Suprapubic skin (tissue), 4 donors: ENCODE measurements at regions not wholly inside any gene's neighbourhood (a gene's known extent, or its start where the extent isn't known, plus 50 kb on each side); places are given as distances from the start of the nearest gene placed in this dataset.

Experiments used
- DNase-seq, 2 donors: peaks; one replicate each; pipeline ENCODE4 v3.0.0-alpha.2; 2019; ENCODE audit warnings: low spot score in 2 of 2
- H3K27ac ChIP-seq: fragments of 200-600 bp; sonication (generic); one replicate; pipeline ENCODE4 v1.5.1; 2019
- H3K27me3 ChIP-seq: fragments of 200-600 bp; sonication (generic); one replicate; pipeline ENCODE4 v1.5.1; 2019
- H3K36me3 ChIP-seq: fragments of 200-600 bp; sonication (generic); one replicate; pipeline ENCODE4 v1.5.1; 2019
- H3K4me1 ChIP-seq: fragments of 200-600 bp; sonication (generic); one replicate; pipeline ENCODE4 v1.5.1; 2019
- H3K4me3 ChIP-seq: fragments of 200-600 bp; sonication (generic); one replicate; pipeline ENCODE4 v1.5.1; 2019; ENCODE audit warnings: mild to moderate bottlenecking
- H3K9me3 ChIP-seq: fragments of 200-600 bp; sonication (generic); one replicate; pipeline ENCODE4 v1.5.1; 2019
- EP300 ChIP-seq: sonication (generic); formaldehyde crosslinking; IDR thresholded peaks from one replicate; pipeline ENCODE4 v1.6.1; 2017; ENCODE audit warnings: antibody characterized with exemption
- POLR2A ChIP-seq, 2 donors: fragments of 450-650 bp; IDR thresholded peaks; one replicate each; pipeline ENCODE4 v1.6.1; 2017; ENCODE audit warnings: antibody characterized with exemption in 2 of 2, mild to moderate bottlenecking in 2 of 2, moderate library complexity in 2 of 2
- POLR2AphosphoS5 ChIP-seq, 3 donors: sonication (generic); formaldehyde crosslinking; IDR thresholded peaks; one replicate each; pipeline ENCODE4 v1.6.1; 2017; ENCODE audit warnings: antibody characterized with exemption in 3 of 3
- WGBS: methylation state at CpG from one replicate; pipeline ENCODE4 v1.1.5; 2018; 5-methylcytosine and 5-hydroxymethylcytosine counted together
- TF ChIP-seq, protein P1 (sequence below), 2 donors: fragments of 200-600 bp in 1 of 2; fragments of 450-650 bp in 1 of 2; sonication (generic) in 1 of 2; IDR thresholded peaks; one replicate each; pipeline ENCODE4 v1.5.1; 2016 to 2019; ENCODE audit warnings: antibody characterized with exemption in 2 of 2, mild to moderate bottlenecking in 1 of 2, moderate library complexity in 1 of 2

- TF ChIP-seq, protein P1, sequence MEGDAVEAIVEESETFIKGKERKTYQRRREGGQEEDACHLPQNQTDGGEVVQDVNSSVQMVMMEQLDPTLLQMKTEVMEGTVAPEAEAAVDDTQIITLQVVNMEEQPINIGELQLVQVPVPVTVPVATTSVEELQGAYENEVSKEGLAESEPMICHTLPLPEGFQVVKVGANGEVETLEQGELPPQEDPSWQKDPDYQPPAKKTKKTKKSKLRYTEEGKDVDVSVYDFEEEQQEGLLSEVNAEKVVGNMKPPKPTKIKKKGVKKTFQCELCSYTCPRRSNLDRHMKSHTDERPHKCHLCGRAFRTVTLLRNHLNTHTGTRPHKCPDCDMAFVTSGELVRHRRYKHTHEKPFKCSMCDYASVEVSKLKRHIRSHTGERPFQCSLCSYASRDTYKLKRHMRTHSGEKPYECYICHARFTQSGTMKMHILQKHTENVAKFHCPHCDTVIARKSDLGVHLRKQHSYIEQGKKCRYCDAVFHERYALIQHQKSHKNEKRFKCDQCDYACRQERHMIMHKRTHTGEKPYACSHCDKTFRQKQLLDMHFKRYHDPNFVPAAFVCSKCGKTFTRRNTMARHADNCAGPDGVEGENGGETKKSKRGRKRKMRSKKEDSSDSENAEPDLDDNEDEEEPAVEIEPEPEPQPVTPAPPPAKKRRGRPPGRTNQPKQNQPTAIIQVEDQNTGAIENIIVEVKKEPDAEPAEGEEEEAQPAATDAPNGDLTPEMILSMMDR (IDR thresholded peaks at IDR 0.05): no peak
- TF ChIP-seq EP300: no peak
- no peak for TF ChIP-seq POLR2AphosphoS5 (IDR thresholded peaks at IDR 0.05)
- TF ChIP-seq POLR2A (IDR thresholded peaks at IDR 0.05): no peak
- Histone ChIP-seq H3K27ac (no peak overlapping the region), H3K4me1 (no peaks in the 10 kb centered on the region), H3K4me3 (no peak overlapping the region), H3K9me3 (no peaks in the 10 kb centered on the region), H3K36me3 (no peaks in the 10 kb centered on the region), H3K27me3 (no peaks in the 10 kb centered on the region)
- DNase-seq: no peak
- WGBS: 64% methylated on average over 11 of the region's 11 CpGs
Measured at GRCh38 chr5:2847608-2848007, 96.1 kb upstream of the IRX2 start.

DNA sequence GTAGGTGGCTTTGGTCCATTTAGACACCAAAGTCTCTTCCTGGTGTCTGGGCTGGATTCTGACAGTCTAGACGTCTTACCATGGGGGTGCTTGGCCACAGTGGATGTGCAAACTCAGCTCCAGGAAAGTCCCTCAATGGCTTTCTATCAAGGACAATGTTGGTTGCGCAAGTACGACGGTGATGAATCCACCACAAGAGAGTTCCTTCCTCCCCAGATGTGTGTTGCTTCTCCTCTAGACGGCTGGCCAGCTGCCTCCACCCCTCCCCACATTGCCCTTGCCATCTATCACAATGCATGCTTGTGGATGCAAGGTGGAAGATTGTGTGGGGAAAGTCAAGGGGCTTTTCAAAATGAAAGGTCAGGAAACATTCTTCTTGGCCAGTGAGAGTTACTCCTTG lies 89.7 kb upstream of the IRX2 start:
- Histone ChIP-seq H3K36me3 (no peaks in the 10 kb centered on the region), H3K27me3 (no peaks in the 10 kb centered on the region), H3K27ac (no peak overlapping the region), H3K9me3 (no peaks in the 10 kb centered on the region), H3K4me1 (no peaks in the 10 kb centered on the region), H3K4me3 (no peak overlapping the region)
- TF ChIP-seq POLR2A (IDR thresholded peaks at IDR 0.05) (no peak), EP300 (no peak), POLR2AphosphoS5 (IDR thresholded peaks at IDR 0.05) (no peak)
- TF ChIP-seq, protein P1 (IDR thresholded peaks at IDR 0.05): no peak
- WGBS: 53% methylated on average over 5 of the region's 5 CpGs
- DNase-seq: no peak

DNA sequence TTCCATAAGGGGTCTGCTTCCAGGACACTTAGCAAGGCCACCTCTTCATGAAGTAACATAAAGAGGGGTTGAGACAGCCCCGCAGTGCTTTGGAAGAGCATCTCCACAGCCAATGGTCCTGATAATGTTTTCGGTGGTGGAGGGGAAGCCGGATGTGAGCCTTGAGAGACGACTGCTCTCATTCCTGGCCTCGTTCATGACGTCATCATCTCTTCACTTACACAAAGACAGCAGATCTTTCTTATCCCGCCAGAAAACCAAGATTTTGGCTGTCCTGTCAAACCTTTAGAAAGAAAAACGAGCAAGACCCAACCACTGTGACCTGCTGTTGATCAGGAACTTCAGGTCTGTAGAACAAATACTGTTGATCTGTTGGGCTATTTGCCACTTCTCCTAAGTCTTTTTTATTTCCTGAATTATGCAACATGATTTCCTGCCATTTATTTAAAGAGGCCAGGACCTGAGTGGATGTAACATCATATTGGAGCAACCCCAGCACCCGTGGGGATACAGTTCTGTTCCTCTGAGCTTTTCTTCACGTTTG lies 89.0 kb upstream of the IRX2 start:
- Histone ChIP-seq H3K36me3 (no peaks in the 10 kb centered on the region), H3K9me3 (no peaks in the 10 kb centered on the region), H3K27ac (no peak overlapping the region), H3K27me3 (no peaks in the 10 kb centered on the region), H3K4me3 (no peak overlapping the region), H3K4me1 (no peaks in the 10 kb centered on the region)
- WGBS: 60% methylated on average over 10 of the region's 10 CpGs
- TF ChIP-seq, protein P1 (IDR thresholded peaks at IDR 0.05): no peak
- TF ChIP-seq POLR2AphosphoS5 (IDR thresholded peaks at IDR 0.05) (no peak), POLR2A (IDR thresholded peaks at IDR 0.05) (no peak), EP300 (no peak)
- no peak for DNase-seq

GRCh38 chr5:2836133-2836532 lies 84.7 kb upstream of the IRX2 start:
- Histone ChIP-seq H3K27me3 (no peaks in the 10 kb centered on the region), H3K36me3 (no peaks in the 10 kb centered on the region), H3K9me3 (no peaks in the 10 kb centered on the region), H3K27ac (no peak overlapping the region), H3K4me1 (no peaks in the 10 kb centered on the region), H3K4me3 (no peak overlapping the region)
- TF ChIP-seq, protein P1 (IDR thresholded peaks at IDR 0.05): no peak
- TF ChIP-seq POLR2A (IDR thresholded peaks at IDR 0.05): no peak
- TF ChIP-seq EP300: no peak
- 67% methylated on average over 5 of the region's 5 CpGs for WGBS
- no peak for DNase-seq

DNA sequence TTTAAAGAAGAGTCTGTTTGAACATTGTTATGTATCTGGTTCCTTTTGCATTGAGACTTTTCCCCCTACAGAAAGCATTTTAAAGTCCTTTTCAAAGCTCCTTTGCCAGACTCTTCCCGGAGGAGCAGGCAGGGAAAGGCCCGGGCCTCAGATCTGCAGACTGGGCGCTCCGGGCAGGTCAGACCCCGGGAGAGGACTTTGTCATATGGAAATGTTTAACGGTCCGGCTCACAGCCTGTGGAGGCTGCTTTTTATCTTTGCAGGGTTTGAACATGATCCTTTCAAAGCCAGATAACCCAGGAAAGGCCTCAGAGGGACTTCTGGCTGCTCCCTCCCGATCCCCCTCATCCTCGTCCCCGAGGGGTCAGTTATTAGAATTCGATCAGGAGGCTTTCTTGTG lies 82.1 kb upstream of the IRX2 start:
- 44% methylated on average over 11 of the region's 11 CpGs for WGBS

DNA sequence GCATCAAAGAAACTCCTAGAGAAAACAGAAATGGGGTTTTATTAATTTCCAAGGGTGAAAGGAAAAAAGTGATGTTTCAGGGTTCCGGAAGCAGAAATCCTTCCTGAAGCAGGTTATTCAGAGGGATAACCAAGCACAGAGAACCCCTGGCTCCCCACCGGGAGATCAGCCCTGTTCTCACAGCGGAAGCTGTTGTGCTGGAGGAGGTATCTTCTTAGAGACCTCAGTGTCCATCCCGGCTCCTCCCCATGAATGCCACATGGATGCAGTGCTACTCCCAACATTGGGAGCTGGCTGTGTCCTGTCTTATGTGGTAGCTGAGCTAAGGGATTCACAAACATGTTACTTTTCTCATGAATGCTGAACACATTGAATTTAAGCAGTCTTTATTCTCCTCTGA lies 80.9 kb upstream of the IRX2 start:
- Histone ChIP-seq H3K27me3 (peaks cover 3% of the 10 kb centered on the region), H3K4me1 (no peaks in the 10 kb centered on the region), H3K9me3 (no peaks in the 10 kb centered on the region), H3K27ac (no peak overlapping the region), H3K36me3 (no peaks in the 10 kb centered on the region), H3K4me3 (no peak overlapping the region)
- no peak for DNase-seq
- WGBS: 81% methylated on average over 4 of the region's 4 CpGs
- TF ChIP-seq EP300 (no peak), POLR2A (IDR thresholded peaks at IDR 0.05) (no peak), POLR2AphosphoS5 (IDR thresholded peaks at IDR 0.05) (no peak)
- TF ChIP-seq, protein P1 (IDR thresholded peaks at IDR 0.05): no peak

More for the DNA sequence above, 82.1 kb upstream of the IRX2 start:
- Histone ChIP-seq H3K9me3 (no peaks in the 10 kb centered on the region), H3K27ac (no peak overlapping the region), H3K4me1 (no peaks in the 10 kb centered on the region), H3K36me3 (no peaks in the 10 kb centered on the region), H3K27me3 (peaks cover 3% of the 10 kb centered on the region), H3K4me3 (no peak overlapping the region)
- TF ChIP-seq POLR2AphosphoS5 (IDR thresholded peaks at IDR 0.05) (no peak), POLR2A (IDR thresholded peaks at IDR 0.05) (no peak)
- no peak for DNase-seq
